HFF-Myc (cell line): ENCODE measurements at regions not wholly inside any gene's neighbourhood (a gene's known extent, or its start where the extent isn't known, plus 50 kb on each side); places are given as distances from the start of the nearest gene placed in this dataset.

ENCODE experiments used
- DNase-seq: peaks from one replicate; pipeline ENCODE4 v3.0.0-alpha.2; 2011; ENCODE audit warnings: low read depth; ENCODE audit errors: extremely low read depth
- H3K4me3 ChIP-seq: replicated peaks from 2 replicates; pipeline ENCODE4 v1.5.1; 2011; ENCODE audit warnings: low read depth, mild to moderate bottlenecking, control low read depth, low read length
- CTCF ChIP-seq: IDR thresholded peaks from 2 replicates; pipeline ENCODE4 v1.5.1; 2012; ENCODE audit warnings: mild to moderate bottlenecking, low read depth, low read length, control low read depth; ENCODE audit errors: missing control alignments

GRCh38 chr4:16382571-16382970, 156.3 kb upstream of the TAPT1 start:
- H3K4me3 ChIP-seq = no peak overlapping the region
- TF ChIP-seq CTCF = no peak
- DNase-seq = no peak

GRCh38 chr4:16377887-16378286, 151.6 kb upstream of the TAPT1 start:
- DNase-seq = no peak
- TF ChIP-seq CTCF = no peak
- no peak overlapping the region for H3K4me3 ChIP-seq

GRCh38 chr4:16365036-16365569, 138.8 kb upstream of the TAPT1 start:
- DNase-seq = no peak
- TF ChIP-seq CTCF = no peak
- H3K4me3 ChIP-seq = no peak overlapping the region

- DNase-seq = no peak
- no peak overlapping the region for H3K4me3 ChIP-seq
- TF ChIP-seq CTCF = no peak
Observed at GRCh38 chr4:16360694-16361262, 134.5 kb upstream of the TAPT1 start.

GRCh38 chr4:16353165-16353564, 126.9 kb upstream of the TAPT1 start:
- TF ChIP-seq CTCF = no peak
- DNase-seq = no peak
- no peak overlapping the region for H3K4me3 ChIP-seq

GRCh38 chr4:16351161-16351560, 124.9 kb upstream of the TAPT1 start:
- TF ChIP-seq CTCF = no peak
- no peak overlapping the region for H3K4me3 ChIP-seq
- no peak for DNase-seq

GRCh38 chr4:16344853-16345252, 118.6 kb upstream of the TAPT1 start:
- no peak for DNase-seq
- TF ChIP-seq CTCF = no peak

More at GRCh38 chr4:16344853-16345252, 118.6 kb upstream of the TAPT1 start:
- no peak overlapping the region for H3K4me3 ChIP-seq
